Osteocyte (in vitro differentiated cells): ENCODE measurements at regions not wholly inside any gene's neighbourhood (a gene's known extent, or its start where the extent isn't known, plus 50 kb on each side); places are given as distances from the start of the nearest gene placed in this dataset.

Experiments
- DNase-seq: peaks from one replicate; pipeline ENCODE4 v3.0.0; 2021; ENCODE audit warnings: mixed read lengths; ENCODE audit not compliant: unreplicated experiment; ENCODE audit errors: extremely low spot score
- H3K27ac Mint-ChIP-seq: one replicate; pipeline ENCODE4 v1.8.0; 2021; ENCODE audit warnings: mild to moderate bottlenecking, mixed read lengths; ENCODE audit not compliant: unreplicated experiment
- H3K27me3 Mint-ChIP-seq: one replicate; pipeline ENCODE4 v1.8.0; 2021; ENCODE audit warnings: mixed read lengths; ENCODE audit not compliant: unreplicated experiment
- H3K36me3 Mint-ChIP-seq: one replicate; pipeline ENCODE4 v1.8.0; 2021; ENCODE audit warnings: mixed read lengths; ENCODE audit not compliant: unreplicated experiment
- H3K4me1 Mint-ChIP-seq: one replicate; pipeline ENCODE4 v1.8.0; 2021; ENCODE audit warnings: mixed read lengths; ENCODE audit not compliant: unreplicated experiment
- H3K4me3 Mint-ChIP-seq: one replicate; pipeline ENCODE4 v1.8.0; 2021; ENCODE audit warnings: mild to moderate bottlenecking, moderate library complexity, mixed read lengths; ENCODE audit not compliant: unreplicated experiment
- H3K9me3 Mint-ChIP-seq: one replicate; pipeline ENCODE4 v1.8.0; 2021; ENCODE audit warnings: mixed read lengths; ENCODE audit not compliant: unreplicated experiment
- CTCF ChIP-seq: fragments of 200-600 bp; sonication (generic); IDR thresholded peaks from 2 replicates; pipeline ENCODE4 v1.5.0; 2021; ENCODE audit warnings: antibody characterized with exemption, mild to moderate bottlenecking, moderate library complexity

GRCh38 chr7:49038821-49039358 is 114.5 kb downstream of the CDC14C start:
- Mint-ChIP-seq H3K4me1 (no peaks in the 10 kb centered on the region), H3K36me3 (no peaks in the 10 kb centered on the region), H3K4me3 (no peak overlapping the region), H3K9me3 (no peaks in the 10 kb centered on the region), H3K27me3 (no peaks in the 10 kb centered on the region), H3K27ac (no peak overlapping the region)
- no peak for TF ChIP-seq CTCF
- no peak for DNase-seq

GRCh38 chr7:49060743-49061142 is 136.4 kb downstream of the CDC14C start:
- no peak for DNase-seq
- Mint-ChIP-seq H3K36me3 (no peaks in the 10 kb centered on the region), H3K4me1 (no peaks in the 10 kb centered on the region), H3K27me3 (no peaks in the 10 kb centered on the region), H3K27ac (no peak overlapping the region), H3K4me3 (no peak overlapping the region), H3K9me3 (peaks cover 28% of the 10 kb centered on the region)
- TF ChIP-seq CTCF = no peak

GRCh38 chr7:49074538-49074937 is 150.2 kb downstream of the CDC14C start:
- Mint-ChIP-seq H3K27ac (no peak overlapping the region), H3K4me1 (no peaks in the 10 kb centered on the region), H3K9me3 (peaks cover 3% of the 10 kb centered on the region), H3K36me3 (no peaks in the 10 kb centered on the region), H3K27me3 (no peaks in the 10 kb centered on the region), H3K4me3 (no peak overlapping the region)
- DNase-seq = no peak
- no peak for TF ChIP-seq CTCF

GRCh38 chr7:49080896-49081475 is 156.6 kb downstream of the CDC14C start:
- Mint-ChIP-seq H3K9me3 (peaks cover 9% of the 10 kb centered on the region), H3K36me3 (no peaks in the 10 kb centered on the region)
- no peak for DNase-seq

GRCh38 chr7:49088017-49088416 is 163.7 kb downstream of the CDC14C start:
- Mint-ChIP-seq H3K27me3 (peaks cover 2% of the 10 kb centered on the region), H3K9me3 (no peaks in the 10 kb centered on the region), H3K4me1 (no peaks in the 10 kb centered on the region), H3K27ac (no peak overlapping the region), H3K4me3 (no peak overlapping the region), H3K36me3 (no peaks in the 10 kb centered on the region)
- DNase-seq = no peak
- TF ChIP-seq CTCF = no peak

More at GRCh38 chr7:49080896-49081475, 156.6 kb downstream of the CDC14C start:
- Mint-ChIP-seq H3K4me3 (no peak overlapping the region), H3K4me1 (no peaks in the 10 kb centered on the region), H3K27me3 (no peaks in the 10 kb centered on the region), H3K27ac (no peak overlapping the region)
- TF ChIP-seq CTCF = no peak
